ENCODE measurements at regions not wholly inside any gene's neighbourhood (a gene's known extent, or its start where the extent isn't known, plus 50 kb on each side); places are given as distances from the start of the nearest gene placed in this dataset.
"Not testable (repeated sequence)": the region's sequence is repeated elsewhere in the genome, so short reads cannot be mapped to it uniquely, and the experiment has no call there.

GRCh38 chr6:9126878-9127560 lies 691.7 kb upstream of the SLC35B3 start:
- Mint-ChIP-seq H3K9me3 (peaks cover 3 to 7% of the 10 kb centered on the region in 2 donors), H3K4me1 (ENCODE audit: low read depth in 2 of 2) (no peaks in the 10 kb centered on the region), H3K36me3 (ENCODE audit: insufficient read depth) (no peaks in the 10 kb centered on the region), H3K27ac (no peak overlapping the region), H3K4me3 (no peak overlapping the region), H3K27me3 (no peaks in the 10 kb centered on the region)
- ATAC-seq (replicated peaks) (no peak), DNase-seq (no peak)

- DNase-seq; H3K27ac Mint-ChIP-seq; H3K36me3 Mint-ChIP-seq (ENCODE audit: insufficient read depth); H3K4me1 Mint-ChIP-seq (ENCODE audit: low read depth in 2 of 2); ATAC-seq (replicated peaks); H3K27me3 Mint-ChIP-seq; H3K4me3 Mint-ChIP-seq; H3K9me3 Mint-ChIP-seq: not testable (repeated sequence)
Measured at GRCh38 chr6:9126034-9126433, 690.7 kb upstream of the SLC35B3 start.

- ATAC-seq (replicated peaks): no peak
- no peak overlapping the region for H3K27ac Mint-ChIP-seq
- no peaks in the 10 kb centered on the region for H3K27me3 Mint-ChIP-seq
- DNase-seq: no peak
- no peaks in the 10 kb centered on the region for H3K36me3 Mint-ChIP-seq (ENCODE audit: insufficient read depth)
- H3K4me1 Mint-ChIP-seq (ENCODE audit: low read depth in 2 of 2): no peaks in the 10 kb centered on the region
- H3K4me3 Mint-ChIP-seq: no peak overlapping the region
- H3K9me3 Mint-ChIP-seq: peaks cover 8 to 13% of the 10 kb centered on the region in 2 donors
Measured at GRCh38 chr6:9121549-9121948, 686.2 kb upstream of the SLC35B3 start.

- H3K9me3 Mint-ChIP-seq: peaks cover 6 to 9% of the 10 kb centered on the region in 2 donors
- no peaks in the 10 kb centered on the region for H3K27me3 Mint-ChIP-seq
- no peaks in the 10 kb centered on the region for H3K36me3 Mint-ChIP-seq (ENCODE audit: insufficient read depth)
- no peaks in the 10 kb centered on the region for H3K4me1 Mint-ChIP-seq (ENCODE audit: low read depth in 2 of 2)
- H3K27ac Mint-ChIP-seq: no peak overlapping the region
- ATAC-seq (replicated peaks): no peak
- no peak overlapping the region for H3K4me3 Mint-ChIP-seq
- no peak for DNase-seq
Measured at GRCh38 chr6:9116026-9116425, 680.7 kb upstream of the SLC35B3 start.

- no peak for ATAC-seq (replicated peaks)
- no peak overlapping the region for H3K4me3 Mint-ChIP-seq
- H3K27me3 Mint-ChIP-seq: no peaks in the 10 kb centered on the region
- H3K4me1 Mint-ChIP-seq (ENCODE audit: low read depth in 2 of 2): no peaks in the 10 kb centered on the region
- no peak overlapping the region for H3K27ac Mint-ChIP-seq
- H3K9me3 Mint-ChIP-seq: peaks cover 0 to 4% of the 10 kb centered on the region in 2 donors
- H3K36me3 Mint-ChIP-seq (ENCODE audit: insufficient read depth): no peaks in the 10 kb centered on the region
- no peak for DNase-seq
Measured at GRCh38 chr6:9112544-9112943, 677.2 kb upstream of the SLC35B3 start.

- peaks cover 7 to 20% of the 10 kb centered on the region in 2 donors for H3K9me3 Mint-ChIP-seq
Measured at GRCh38 chr6:9103876-9104521, 668.7 kb upstream of the SLC35B3 start.

GRCh38 chr6:9101920-9102319 lies 666.6 kb upstream of the SLC35B3 start:
- no peak overlapping the region for H3K4me3 Mint-ChIP-seq
- no peaks in the 10 kb centered on the region for H3K4me1 Mint-ChIP-seq (ENCODE audit: low read depth in 2 of 2)
- DNase-seq (no peak), ATAC-seq (replicated peaks) (no peak)
- H3K27ac Mint-ChIP-seq: no peak overlapping the region
- H3K9me3 Mint-ChIP-seq: peaks cover 7 to 20% of the 10 kb centered on the region in 2 donors
- H3K36me3 Mint-ChIP-seq (ENCODE audit: insufficient read depth): no peaks in the 10 kb centered on the region
- no peaks in the 10 kb centered on the region for H3K27me3 Mint-ChIP-seq

More at GRCh38 chr6:9103876-9104521, 668.7 kb upstream of the SLC35B3 start:
- Mint-ChIP-seq H3K36me3 (ENCODE audit: insufficient read depth) (no peaks in the 10 kb centered on the region), H3K27me3 (no peaks in the 10 kb centered on the region), H3K4me1 (ENCODE audit: low read depth in 2 of 2) (no peaks in the 10 kb centered on the region), H3K4me3 (no peak overlapping the region), H3K27ac (no peak overlapping the region)
- ATAC-seq (replicated peaks): no peak
- DNase-seq: no peak

GRCh38 chr6:9100869-9101580 lies 665.7 kb upstream of the SLC35B3 start:
- no peak for ATAC-seq (replicated peaks)
- no peaks in the 10 kb centered on the region for H3K27me3 Mint-ChIP-seq
- DNase-seq: no peak

GRCh38 chr6:9095729-9096128 lies 660.4 kb upstream of the SLC35B3 start:
- Mint-ChIP-seq H3K4me3 (no peak overlapping the region), H3K9me3 (peaks cover 0 to 2% of the 10 kb centered on the region in 2 donors), H3K36me3 (ENCODE audit: insufficient read depth) (no peaks in the 10 kb centered on the region), H3K27ac (no peak overlapping the region), H3K4me1 (ENCODE audit: low read depth in 2 of 2) (no peaks in the 10 kb centered on the region), H3K27me3 (no peaks in the 10 kb centered on the region)
- no peak for ATAC-seq (replicated peaks)
- DNase-seq: no peak

More at GRCh38 chr6:9100869-9101580, 665.7 kb upstream of the SLC35B3 start:
- no peak overlapping the region for H3K4me3 Mint-ChIP-seq
- H3K9me3 Mint-ChIP-seq: peaks cover 7 to 20% of the 10 kb centered on the region in 2 donors
- no peaks in the 10 kb centered on the region for H3K36me3 Mint-ChIP-seq (ENCODE audit: insufficient read depth)
- H3K27ac Mint-ChIP-seq: no peak overlapping the region
- no peaks in the 10 kb centered on the region for H3K4me1 Mint-ChIP-seq (ENCODE audit: low read depth in 2 of 2)

GRCh38 chr6:9095137-9095536 lies 659.8 kb upstream of the SLC35B3 start:
- ATAC-seq (replicated peaks): no peak
- Mint-ChIP-seq H3K27me3 (no peaks in the 10 kb centered on the region), H3K9me3 (peaks cover 0 to 2% of the 10 kb centered on the region in 2 donors)

GRCh38 chr6:9089724-9090123 lies 654.4 kb upstream of the SLC35B3 start:
- Mint-ChIP-seq H3K27ac (no peak overlapping the region), H3K9me3 (peaks cover 0 to 2% of the 10 kb centered on the region in 2 donors), H3K4me3 (no peak overlapping the region), H3K4me1 (ENCODE audit: low read depth in 2 of 2) (no peaks in the 10 kb centered on the region), H3K27me3 (no peaks in the 10 kb centered on the region), H3K36me3 (ENCODE audit: insufficient read depth) (no peaks in the 10 kb centered on the region)
- DNase-seq: no peak
- no peak for ATAC-seq (replicated peaks)

More at GRCh38 chr6:9095137-9095536, 659.8 kb upstream of the SLC35B3 start:
- H3K27ac Mint-ChIP-seq: no peak overlapping the region
- H3K36me3 Mint-ChIP-seq (ENCODE audit: insufficient read depth): no peaks in the 10 kb centered on the region
- DNase-seq: no peak
- no peaks in the 10 kb centered on the region for H3K4me1 Mint-ChIP-seq (ENCODE audit: low read depth in 2 of 2)
- H3K4me3 Mint-ChIP-seq: no peak overlapping the region

GRCh38 chr6:9087470-9087869 lies 652.1 kb upstream of the SLC35B3 start:
- H3K36me3 Mint-ChIP-seq (ENCODE audit: insufficient read depth): no peaks in the 10 kb centered on the region
- no peak for ATAC-seq (replicated peaks)
- H3K4me3 Mint-ChIP-seq: no peak overlapping the region
- H3K27ac Mint-ChIP-seq: no peak overlapping the region
- DNase-seq: no peak
- H3K9me3 Mint-ChIP-seq: peaks cover 0 to 4% of the 10 kb centered on the region in 2 donors
- H3K4me1 Mint-ChIP-seq (ENCODE audit: low read depth in 2 of 2): no peaks in the 10 kb centered on the region
- no peaks in the 10 kb centered on the region for H3K27me3 Mint-ChIP-seq

- DNase-seq (no peak), ATAC-seq (replicated peaks) (no peak)
- H3K9me3 Mint-ChIP-seq: peaks cover 0 to 4% of the 10 kb centered on the region in 2 donors
- no peaks in the 10 kb centered on the region for H3K4me1 Mint-ChIP-seq (ENCODE audit: low read depth in 2 of 2)
- no peaks in the 10 kb centered on the region for H3K36me3 Mint-ChIP-seq (ENCODE audit: insufficient read depth)
- H3K27me3 Mint-ChIP-seq: no peaks in the 10 kb centered on the region
- H3K4me3 Mint-ChIP-seq: no peak overlapping the region
- no peak overlapping the region for H3K27ac Mint-ChIP-seq
Measured at GRCh38 chr6:9086331-9086730, 651.0 kb upstream of the SLC35B3 start.

- no peak overlapping the region for H3K27ac Mint-ChIP-seq
- ATAC-seq (replicated peaks) (no peak), DNase-seq (no peak)
- H3K27me3 Mint-ChIP-seq: no peaks in the 10 kb centered on the region
- H3K36me3 Mint-ChIP-seq (ENCODE audit: insufficient read depth): no peaks in the 10 kb centered on the region
- H3K4me3 Mint-ChIP-seq: no peak overlapping the region
- no peaks in the 10 kb centered on the region for H3K4me1 Mint-ChIP-seq (ENCODE audit: low read depth in 2 of 2)
- H3K9me3 Mint-ChIP-seq: peaks cover 0 to 4% of the 10 kb centered on the region in 2 donors
Measured at GRCh38 chr6:9085709-9086070, 650.3 kb upstream of the SLC35B3 start.

Measured in effector memory CD8-positive, alpha-beta T cell (primary cell).